ENCODE measurements at regions not wholly inside any gene's neighbourhood (a gene's known extent, or its start where the extent isn't known, plus 50 kb on each side); places are given as distances from the start of the nearest gene placed in this dataset.

DNA sequence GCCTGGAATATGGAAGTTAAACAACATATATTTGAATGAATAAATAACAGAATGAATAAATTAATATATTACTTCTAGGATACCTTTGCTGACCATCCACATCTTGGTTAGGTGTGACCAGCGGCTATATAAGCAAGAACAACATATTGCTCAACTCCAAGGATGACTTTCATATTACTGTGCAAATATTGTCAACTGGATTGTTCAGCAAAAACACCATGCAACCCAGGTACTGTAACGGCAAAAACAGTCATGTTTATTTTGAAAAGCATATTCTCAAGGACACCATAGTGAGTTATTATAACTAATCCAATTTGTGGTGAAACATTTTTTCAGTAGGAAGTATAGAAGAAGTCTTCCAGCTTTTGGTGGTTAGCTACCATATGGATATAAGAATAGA, 907.9 kb downstream of the IGSF11 start:
- no peak for DNase-seq (ENCODE audit: low spot score in 2 of 2)
- TF ChIP-seq POLR2A (IDR thresholded peaks at IDR 0.05) = no peak
- TF ChIP-seq, protein P1, sequence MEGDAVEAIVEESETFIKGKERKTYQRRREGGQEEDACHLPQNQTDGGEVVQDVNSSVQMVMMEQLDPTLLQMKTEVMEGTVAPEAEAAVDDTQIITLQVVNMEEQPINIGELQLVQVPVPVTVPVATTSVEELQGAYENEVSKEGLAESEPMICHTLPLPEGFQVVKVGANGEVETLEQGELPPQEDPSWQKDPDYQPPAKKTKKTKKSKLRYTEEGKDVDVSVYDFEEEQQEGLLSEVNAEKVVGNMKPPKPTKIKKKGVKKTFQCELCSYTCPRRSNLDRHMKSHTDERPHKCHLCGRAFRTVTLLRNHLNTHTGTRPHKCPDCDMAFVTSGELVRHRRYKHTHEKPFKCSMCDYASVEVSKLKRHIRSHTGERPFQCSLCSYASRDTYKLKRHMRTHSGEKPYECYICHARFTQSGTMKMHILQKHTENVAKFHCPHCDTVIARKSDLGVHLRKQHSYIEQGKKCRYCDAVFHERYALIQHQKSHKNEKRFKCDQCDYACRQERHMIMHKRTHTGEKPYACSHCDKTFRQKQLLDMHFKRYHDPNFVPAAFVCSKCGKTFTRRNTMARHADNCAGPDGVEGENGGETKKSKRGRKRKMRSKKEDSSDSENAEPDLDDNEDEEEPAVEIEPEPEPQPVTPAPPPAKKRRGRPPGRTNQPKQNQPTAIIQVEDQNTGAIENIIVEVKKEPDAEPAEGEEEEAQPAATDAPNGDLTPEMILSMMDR (IDR thresholded peaks at IDR 0.05) = no peak
- intact Hi-C loops (cut with DNase I; ENCODE audit: low total_unique reads) = no loop called here
- no peak overlapping the region for H3K4me3 ChIP-seq (ENCODE audit: low read depth, poor library complexity, severe bottlenecking)
- WGBS, 2 donors = 88 to 89% methylated on average over 2 of the region's 2 CpGs

DNA sequence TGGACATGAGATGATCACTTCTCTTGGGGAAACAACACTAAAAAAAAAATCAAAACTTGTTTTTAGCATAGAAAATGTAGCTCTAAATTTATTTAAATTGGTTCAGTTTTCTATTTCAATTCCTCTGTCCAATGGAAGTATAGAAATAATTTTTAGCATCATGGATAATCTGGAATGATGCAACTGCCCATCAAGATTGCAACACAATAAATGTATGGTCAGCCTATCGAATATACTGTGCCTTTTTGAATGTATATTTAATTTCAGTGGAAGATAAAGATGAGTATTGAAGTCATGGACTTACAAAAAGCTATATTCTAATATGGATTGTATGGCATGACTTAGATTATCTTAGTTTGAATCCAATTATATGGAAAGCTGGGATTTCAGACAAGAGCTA, 906.7 kb downstream of the IGSF11 start:
- intact Hi-C loops (cut with DNase I; ENCODE audit: low total_unique reads) = no loop called here
- DNase-seq (ENCODE audit: low spot score in 2 of 2) = no peak
- 70 to 76% methylated on average over 1 of the region's 1 CpG for WGBS, 2 donors
- H3K4me3 ChIP-seq (ENCODE audit: low read depth, poor library complexity, severe bottlenecking) = no peak overlapping the region
- TF ChIP-seq, protein P1 (IDR thresholded peaks at IDR 0.05) = no peak
- TF ChIP-seq POLR2A (IDR thresholded peaks at IDR 0.05) = no peak

DNA sequence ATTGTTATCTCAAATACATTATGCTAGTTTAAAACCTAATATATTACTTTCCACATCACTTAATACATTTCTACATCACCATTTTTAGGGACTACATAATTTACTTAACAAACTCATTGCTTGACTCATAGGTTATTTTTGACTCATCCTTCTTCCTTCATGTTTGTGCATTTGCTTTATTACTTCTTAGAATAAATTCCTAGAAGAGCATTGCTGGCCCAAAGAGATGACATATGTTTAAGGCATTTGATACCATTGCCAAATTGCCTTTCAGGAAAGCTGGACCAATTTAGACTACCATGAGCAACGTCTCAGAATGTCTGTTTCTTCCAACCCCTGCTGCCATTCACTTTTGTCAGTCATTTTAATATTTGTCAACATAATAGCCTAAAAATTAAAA, 905.8 kb downstream of the IGSF11 start:
- H3K4me3 ChIP-seq (ENCODE audit: low read depth, poor library complexity, severe bottlenecking) = no peak overlapping the region
- 0 to 9% methylated on average over 1 of the region's 1 CpG for WGBS, 2 donors
- intact Hi-C loops (cut with DNase I; ENCODE audit: low total_unique reads) = no loop called here
- no peak for TF ChIP-seq POLR2A (IDR thresholded peaks at IDR 0.05)
- TF ChIP-seq, protein P1 (IDR thresholded peaks at IDR 0.05) = no peak
- no peak for DNase-seq (ENCODE audit: low spot score in 2 of 2)

DNA sequence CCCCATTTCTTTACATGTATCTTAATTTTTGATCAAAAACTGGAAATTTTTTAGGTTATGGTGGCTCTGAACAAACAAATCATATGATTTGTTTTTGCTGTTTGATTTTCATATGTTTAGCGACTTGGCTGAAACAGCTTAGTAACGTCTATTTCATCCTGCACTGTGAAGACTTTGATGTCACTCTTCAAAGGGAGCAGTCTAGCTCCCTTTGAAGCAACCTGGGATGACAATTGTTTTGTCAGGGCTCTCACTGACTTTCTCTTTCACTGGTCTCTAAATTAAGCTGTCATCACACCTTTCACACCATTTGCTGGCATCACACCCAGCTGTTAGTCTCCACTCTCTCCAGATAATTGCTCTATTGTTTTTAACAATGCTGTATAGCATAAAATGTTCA, 896.9 kb downstream of the IGSF11 start:
- no peak overlapping the region for H3K4me3 ChIP-seq (ENCODE audit: low read depth, poor library complexity, severe bottlenecking)
- 54 to 55% methylated on average over 2 of the region's 2 CpGs for WGBS, 2 donors
- no peak for TF ChIP-seq POLR2A (IDR thresholded peaks at IDR 0.05)
- TF ChIP-seq, protein P1 (IDR thresholded peaks at IDR 0.05) = no peak
- DNase-seq (ENCODE audit: low spot score in 2 of 2) = no peak
- intact Hi-C loops (cut with DNase I; ENCODE audit: low total_unique reads) = no loop called here

DNA sequence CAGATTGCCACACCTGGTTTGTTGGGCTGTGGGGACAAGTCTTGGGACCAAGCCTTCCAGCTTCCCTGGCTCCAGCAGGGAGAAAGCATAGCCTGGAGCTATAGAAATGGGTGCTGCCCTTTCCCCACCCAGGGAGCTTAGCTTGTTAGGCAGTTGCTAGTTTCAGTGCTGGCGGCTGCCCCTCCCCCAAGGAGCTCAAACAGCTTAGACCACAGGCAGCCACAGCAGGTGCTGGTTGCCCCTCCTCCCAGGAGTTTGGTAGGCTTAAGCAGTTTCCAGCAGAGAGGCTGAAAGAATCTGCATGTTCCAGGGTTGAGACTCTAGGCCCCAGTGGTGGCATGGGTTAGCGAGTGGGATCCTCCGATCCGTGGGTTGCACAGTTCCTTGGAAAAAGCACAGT, 889.7 kb downstream of the IGSF11 start:
- H3K4me3 ChIP-seq (ENCODE audit: low read depth, poor library complexity, severe bottlenecking) = no peak overlapping the region
- intact Hi-C loops (cut with DNase I; ENCODE audit: low total_unique reads) = no loop called here
- 83 to 89% methylated on average over 4 of the region's 4 CpGs for WGBS, 2 donors
- TF ChIP-seq, protein P1 (IDR thresholded peaks at IDR 0.05) = no peak
- TF ChIP-seq POLR2A (IDR thresholded peaks at IDR 0.05) = no peak
- no peak for DNase-seq (ENCODE audit: low spot score in 2 of 2)

DNA sequence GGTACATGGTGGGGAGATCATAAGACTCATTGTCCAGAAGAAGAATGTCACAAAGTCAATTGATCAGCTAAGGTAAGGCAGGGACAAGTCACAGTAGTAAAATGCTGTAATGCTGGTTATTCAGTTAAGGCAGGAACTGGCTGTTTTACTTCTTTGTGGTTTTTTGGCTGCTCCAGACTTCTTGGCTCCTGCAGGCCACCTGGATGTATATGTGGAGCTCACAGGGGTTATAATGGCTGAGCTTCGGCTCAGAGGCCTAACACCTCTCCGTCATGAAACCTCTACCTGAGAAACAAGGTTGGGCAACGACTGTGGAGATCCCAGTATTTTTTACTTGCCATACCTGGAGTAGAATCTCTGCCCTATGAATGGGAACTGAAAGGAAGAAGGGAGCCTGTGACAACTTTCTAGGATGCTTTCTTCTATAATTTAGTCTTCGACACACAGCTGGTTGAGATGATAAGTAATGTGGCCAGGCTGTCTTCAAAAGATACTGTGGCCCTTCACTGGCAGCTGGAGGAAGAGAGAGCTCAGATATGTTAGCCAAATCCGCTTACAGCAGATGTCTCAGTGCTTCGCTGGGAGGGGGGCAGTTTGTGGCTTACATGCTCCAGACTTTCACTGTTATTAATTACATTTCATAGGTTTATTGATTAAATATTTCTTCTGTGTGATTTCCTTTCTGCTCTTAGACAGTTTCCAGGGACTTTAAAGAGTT, 887.8 kb downstream of the IGSF11 start:
- WGBS, 2 donors = 66 to 67% methylated on average over 6 of the region's 6 CpGs
- no peak for DNase-seq (ENCODE audit: low spot score in 2 of 2)
- TF ChIP-seq, protein P1 (IDR thresholded peaks at IDR 0.05) = no peak
- TF ChIP-seq POLR2A (IDR thresholded peaks at IDR 0.05) = no peak
- intact Hi-C loops (cut with DNase I; ENCODE audit: low total_unique reads) = no loop called here
- H3K4me3 ChIP-seq (ENCODE audit: low read depth, poor library complexity, severe bottlenecking) = no peak overlapping the region

All from lower leg skin (tissue), 4 donors.